ENCODE measurements at regions not wholly inside any gene's neighbourhood (a gene's known extent, or its start where the extent isn't known, plus 50 kb on each side); places are given as distances from the start of the nearest gene placed in this dataset.

DNA sequence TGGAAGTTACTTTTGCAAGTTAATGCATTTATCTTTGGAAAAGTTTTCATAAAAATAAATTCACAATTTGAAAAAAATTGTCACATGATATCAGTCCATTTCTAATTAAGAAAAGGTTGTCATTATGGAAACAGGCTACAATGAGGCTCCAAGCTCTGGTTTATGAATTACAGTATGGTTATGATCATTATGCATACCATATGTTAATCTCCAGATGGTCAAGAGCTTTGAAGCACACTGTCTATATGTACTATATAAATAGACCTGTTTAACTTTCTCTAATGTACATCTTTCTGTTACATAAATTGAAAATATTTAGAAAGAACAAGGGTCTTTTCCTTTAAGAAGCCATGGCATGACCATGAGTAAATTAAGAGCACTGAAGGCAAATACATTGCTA lies 2338.8 kb downstream of the PCDH7 start:
- no peaks in the 10 kb centered on the region for H3K4me1 ChIP-seq (ENCODE audit: control insufficient read depth in 1 of 2, insufficient read depth in 2 of 2, low read length in 2 of 2)
- intact Hi-C loops (cut with micrococcal nuclease), result no loop called here
- no peak overlapping the region for H2AFZ ChIP-seq (ENCODE audit: low read depth, low read length, poor library complexity, severe bottlenecking)
- H3K4me2 ChIP-seq (ENCODE audit: low read length), result no peak overlapping the region
- H3K9ac ChIP-seq (ENCODE audit: low read length), result no peak overlapping the region
- DNase-seq (ENCODE audit: low read depth, low spot score) (no peak), ATAC-seq (no peak)
- no peaks in the 10 kb centered on the region for H3K9me2 ChIP-seq (ENCODE audit: insufficient read depth)
- H4K20me1 ChIP-seq (ENCODE audit: insufficient read depth), result no peaks in the 10 kb centered on the region
- TF ChIP-seq ELF1 (IDR thresholded peaks at IDR 0.05; ENCODE audit: borderline replicate concordance, low read depth), result no peak
- TF ChIP-seq TCF7L2 (IDR thresholded peaks at IDR 0.05; ENCODE audit: borderline replicate concordance, extremely low read depth, insufficient read depth, insufficient read length), result no peak
- TF ChIP-seq, protein P1, sequence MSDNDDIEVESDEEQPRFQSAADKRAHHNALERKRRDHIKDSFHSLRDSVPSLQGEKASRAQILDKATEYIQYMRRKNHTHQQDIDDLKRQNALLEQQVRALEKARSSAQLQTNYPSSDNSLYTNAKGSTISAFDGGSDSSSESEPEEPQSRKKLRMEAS (IDR thresholded peaks at IDR 0.05), result no peak
- no peak for TF ChIP-seq EZH2 (IDR thresholded peaks at IDR 0.05)
- no peak for TF ChIP-seq JUND (IDR thresholded peaks at IDR 0.05)
- TF ChIP-seq, protein P2, sequence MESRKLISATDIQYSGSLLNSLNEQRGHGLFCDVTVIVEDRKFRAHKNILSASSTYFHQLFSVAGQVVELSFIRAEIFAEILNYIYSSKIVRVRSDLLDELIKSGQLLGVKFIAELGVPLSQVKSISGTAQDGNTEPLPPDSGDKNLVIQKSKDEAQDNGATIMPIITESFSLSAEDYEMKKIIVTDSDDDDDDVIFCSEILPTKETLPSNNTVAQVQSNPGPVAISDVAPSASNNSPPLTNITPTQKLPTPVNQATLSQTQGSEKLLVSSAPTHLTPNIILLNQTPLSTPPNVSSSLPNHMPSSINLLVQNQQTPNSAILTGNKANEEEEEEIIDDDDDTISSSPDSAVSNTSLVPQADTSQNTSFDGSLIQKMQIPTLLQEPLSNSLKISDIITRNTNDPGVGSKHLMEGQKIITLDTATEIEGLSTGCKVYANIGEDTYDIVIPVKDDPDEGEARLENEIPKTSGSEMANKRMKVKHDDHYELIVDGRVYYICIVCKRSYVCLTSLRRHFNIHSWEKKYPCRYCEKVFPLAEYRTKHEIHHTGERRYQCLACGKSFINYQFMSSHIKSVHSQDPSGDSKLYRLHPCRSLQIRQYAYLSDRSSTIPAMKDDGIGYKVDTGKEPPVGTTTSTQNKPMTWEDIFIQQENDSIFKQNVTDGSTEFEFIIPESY (IDR thresholded peaks at IDR 0.05; ENCODE audit: extremely low read depth, insufficient replicate concordance, low read length), result no peak
- TF ChIP-seq, protein P3, sequence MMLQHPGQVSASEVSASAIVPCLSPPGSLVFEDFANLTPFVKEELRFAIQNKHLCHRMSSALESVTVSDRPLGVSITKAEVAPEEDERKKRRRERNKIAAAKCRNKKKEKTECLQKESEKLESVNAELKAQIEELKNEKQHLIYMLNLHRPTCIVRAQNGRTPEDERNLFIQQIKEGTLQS (IDR thresholded peaks at IDR 0.05), result no peak
- TF ChIP-seq SP1 (IDR thresholded peaks at IDR 0.05; ENCODE audit: low read depth), result no peak
- no peak for TF ChIP-seq ZNF274 (IDR thresholded peaks at IDR 0.05; ENCODE audit: low read depth, low read length)
- TF ChIP-seq, protein P4, sequence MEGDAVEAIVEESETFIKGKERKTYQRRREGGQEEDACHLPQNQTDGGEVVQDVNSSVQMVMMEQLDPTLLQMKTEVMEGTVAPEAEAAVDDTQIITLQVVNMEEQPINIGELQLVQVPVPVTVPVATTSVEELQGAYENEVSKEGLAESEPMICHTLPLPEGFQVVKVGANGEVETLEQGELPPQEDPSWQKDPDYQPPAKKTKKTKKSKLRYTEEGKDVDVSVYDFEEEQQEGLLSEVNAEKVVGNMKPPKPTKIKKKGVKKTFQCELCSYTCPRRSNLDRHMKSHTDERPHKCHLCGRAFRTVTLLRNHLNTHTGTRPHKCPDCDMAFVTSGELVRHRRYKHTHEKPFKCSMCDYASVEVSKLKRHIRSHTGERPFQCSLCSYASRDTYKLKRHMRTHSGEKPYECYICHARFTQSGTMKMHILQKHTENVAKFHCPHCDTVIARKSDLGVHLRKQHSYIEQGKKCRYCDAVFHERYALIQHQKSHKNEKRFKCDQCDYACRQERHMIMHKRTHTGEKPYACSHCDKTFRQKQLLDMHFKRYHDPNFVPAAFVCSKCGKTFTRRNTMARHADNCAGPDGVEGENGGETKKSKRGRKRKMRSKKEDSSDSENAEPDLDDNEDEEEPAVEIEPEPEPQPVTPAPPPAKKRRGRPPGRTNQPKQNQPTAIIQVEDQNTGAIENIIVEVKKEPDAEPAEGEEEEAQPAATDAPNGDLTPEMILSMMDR (IDR thresholded peaks at IDR 0.05 in 2 of 3, conservative IDR thresholded peaks at IDR 0.05 in 1 of 3; ENCODE audit: borderline replicate concordance in 1 of 3, insufficient read depth in 1 of 3, low read depth in 2 of 3, low read length in 2 of 3), result no peak
- H3K9me3 ChIP-seq (ENCODE audit: control insufficient read depth in 1 of 2, insufficient read depth in 1 of 2, low read depth in 1 of 2, low read length in 2 of 2), result no peaks in the 10 kb centered on the region
- BruUV-seq (replicated peaks), result no TSS peak
- H3K4me3 ChIP-seq (replicated peaks in 1 of 2; ENCODE audit: low read depth in 1 of 2, low read length in 2 of 2), result no peak overlapping the region
- POLR2A ChIA-PET, result no interaction called here
- CTCF ChIA-PET, result interaction anchor here (0.8 kb wide), 1 partner anchor 31 kb away, joined by 3 read pairs; no protein-coding TSS in a partner anchor
- H3K27me3 ChIP-seq (ENCODE audit: insufficient read depth, low read length), result no peaks in the 10 kb centered on the region
- no peaks in the 10 kb centered on the region for H3K79me2 ChIP-seq (ENCODE audit: insufficient read depth, low read length)
- H3K36me3 ChIP-seq (ENCODE audit: control insufficient read depth in 1 of 2, insufficient read depth in 2 of 2, low read length in 2 of 2), result no peaks in the 10 kb centered on the region
- RAD21 ChIA-PET (ENCODE audit: low non-redundant PET in 1 of 2, low total read pairs in 2 of 2, uncharacterized antibody in 2 of 2, unreplicated experiment in 2 of 2), result no interaction called here
- H3K27ac ChIP-seq (ENCODE audit: low read depth, low read length), result no peak overlapping the region

Data from HCT116 (cell line).